ENCODE measurements at regions not wholly inside any gene's neighbourhood (a gene's known extent, or its start where the extent isn't known, plus 50 kb on each side); places are given as distances from the start of the nearest gene placed in this dataset.

- H3K4me1 ChIP-seq (ENCODE audit: control insufficient read depth, insufficient read depth, low read length): no peaks in the 10 kb centered on the region
- H3K27me3 ChIP-seq (ENCODE audit: control insufficient read depth, insufficient read depth, low read length, poor library complexity, severe bottlenecking): no peaks in the 10 kb centered on the region
- WGBS, 2 experiments: 93 to 100% methylated on average over 1 of the region's 1 CpG
- H3K27ac ChIP-seq (ENCODE audit: insufficient read depth, low read depth, low read length, poor library complexity, severe bottlenecking): no peak overlapping the region
- no peaks in the 10 kb centered on the region for H3K36me3 ChIP-seq (ENCODE audit: control insufficient read depth, insufficient read depth, low read length)
- H3K9me3 ChIP-seq (ENCODE audit: control insufficient read depth, low read length): no peaks in the 10 kb centered on the region
- no peak overlapping the region for H3K4me3 ChIP-seq (ENCODE audit: insufficient read depth, low read depth, low read length)
Measured at GRCh38 chr9:16210440-16210839, 657.6 kb downstream of the CCDC171 start.

GRCh38 chr9:16211946-16212345, 658.5 kb downstream of the BNC2 start:
- Histone ChIP-seq H3K36me3 (ENCODE audit: control insufficient read depth, insufficient read depth, low read length) (no peaks in the 10 kb centered on the region), H3K27ac (ENCODE audit: insufficient read depth, low read depth, low read length, poor library complexity, severe bottlenecking) (no peak overlapping the region), H3K27me3 (ENCODE audit: control insufficient read depth, insufficient read depth, low read length, poor library complexity, severe bottlenecking) (no peaks in the 10 kb centered on the region), H3K4me1 (ENCODE audit: control insufficient read depth, insufficient read depth, low read length) (no peaks in the 10 kb centered on the region), H3K4me3 (ENCODE audit: insufficient read depth, low read depth, low read length) (no peak overlapping the region), H3K9me3 (ENCODE audit: control insufficient read depth, low read length) (no peaks in the 10 kb centered on the region)
- 96 to 97% methylated on average over 3 of the region's 3 CpGs for WGBS, 2 experiments

- H3K4me1 ChIP-seq (ENCODE audit: control insufficient read depth, insufficient read depth, low read length): no peaks in the 10 kb centered on the region
- no peaks in the 10 kb centered on the region for H3K9me3 ChIP-seq (ENCODE audit: control insufficient read depth, low read length)
- H3K27me3 ChIP-seq (ENCODE audit: control insufficient read depth, insufficient read depth, low read length, poor library complexity, severe bottlenecking): no peaks in the 10 kb centered on the region
- H3K4me3 ChIP-seq (ENCODE audit: insufficient read depth, low read depth, low read length): no peak overlapping the region
- no peak overlapping the region for H3K27ac ChIP-seq (ENCODE audit: insufficient read depth, low read depth, low read length, poor library complexity, severe bottlenecking)
- 95 to 98% methylated on average over 6 of the region's 6 CpGs for WGBS, 2 experiments
- H3K36me3 ChIP-seq (ENCODE audit: control insufficient read depth, insufficient read depth, low read length): no peaks in the 10 kb centered on the region
Measured at GRCh38 chr9:16213781-16214515, 656.5 kb downstream of the BNC2 start.

- Histone ChIP-seq H3K4me3 (ENCODE audit: insufficient read depth, low read depth, low read length) (no peak overlapping the region), H3K27me3 (ENCODE audit: control insufficient read depth, insufficient read depth, low read length, poor library complexity, severe bottlenecking) (no peaks in the 10 kb centered on the region), H3K27ac (ENCODE audit: insufficient read depth, low read depth, low read length, poor library complexity, severe bottlenecking) (no peak overlapping the region), H3K9me3 (ENCODE audit: control insufficient read depth, low read length) (no peaks in the 10 kb centered on the region), H3K4me1 (ENCODE audit: control insufficient read depth, insufficient read depth, low read length) (no peaks in the 10 kb centered on the region), H3K36me3 (ENCODE audit: control insufficient read depth, insufficient read depth, low read length) (no peaks in the 10 kb centered on the region)
- 89 to 91% methylated on average over 16 of the region's 16 CpGs for WGBS, 2 experiments
Measured at GRCh38 chr9:16214677-16215352, 655.7 kb downstream of the BNC2 start.

GRCh38 chr9:16215353-16215680, 655.2 kb downstream of the BNC2 start:
- H3K4me3 ChIP-seq (ENCODE audit: insufficient read depth, low read depth, low read length): no peak overlapping the region
- H3K36me3 ChIP-seq (ENCODE audit: control insufficient read depth, insufficient read depth, low read length): no peaks in the 10 kb centered on the region
- H3K9me3 ChIP-seq (ENCODE audit: control insufficient read depth, low read length): no peaks in the 10 kb centered on the region
- no peak overlapping the region for H3K27ac ChIP-seq (ENCODE audit: insufficient read depth, low read depth, low read length, poor library complexity, severe bottlenecking)
- WGBS, 2 experiments: 93 to 94% methylated on average over 6 of the region's 6 CpGs
- H3K27me3 ChIP-seq (ENCODE audit: control insufficient read depth, insufficient read depth, low read length, poor library complexity, severe bottlenecking): no peaks in the 10 kb centered on the region
- H3K4me1 ChIP-seq (ENCODE audit: control insufficient read depth, insufficient read depth, low read length): no peaks in the 10 kb centered on the region

GRCh38 chr9:16217943-16218701, 652.3 kb downstream of the BNC2 start:
- Histone ChIP-seq H3K36me3 (ENCODE audit: control insufficient read depth, insufficient read depth, low read length) (no peaks in the 10 kb centered on the region), H3K4me3 (ENCODE audit: insufficient read depth, low read depth, low read length) (no peak overlapping the region), H3K27me3 (ENCODE audit: control insufficient read depth, insufficient read depth, low read length, poor library complexity, severe bottlenecking) (no peaks in the 10 kb centered on the region), H3K27ac (ENCODE audit: insufficient read depth, low read depth, low read length, poor library complexity, severe bottlenecking) (no peak overlapping the region), H3K9me3 (ENCODE audit: control insufficient read depth, low read length) (no peaks in the 10 kb centered on the region), H3K4me1 (ENCODE audit: control insufficient read depth, insufficient read depth, low read length) (peaks cover 3% of the 10 kb centered on the region)
- 94 to 96% methylated on average over 22 of the region's 22 CpGs for WGBS, 2 experiments

GRCh38 chr9:16221366-16221765, 649.1 kb downstream of the BNC2 start:
- no peak overlapping the region for H3K27ac ChIP-seq (ENCODE audit: insufficient read depth, low read depth, low read length, poor library complexity, severe bottlenecking)
- H3K4me3 ChIP-seq (ENCODE audit: insufficient read depth, low read depth, low read length): no peak overlapping the region
- H3K36me3 ChIP-seq (ENCODE audit: control insufficient read depth, insufficient read depth, low read length): no peaks in the 10 kb centered on the region
- WGBS, 2 experiments: 75 to 81% methylated on average over 6 of the region's 6 CpGs
- H3K4me1 ChIP-seq (ENCODE audit: control insufficient read depth, insufficient read depth, low read length): peaks cover 8% of the 10 kb centered on the region
- no peaks in the 10 kb centered on the region for H3K27me3 ChIP-seq (ENCODE audit: control insufficient read depth, insufficient read depth, low read length, poor library complexity, severe bottlenecking)
- H3K9me3 ChIP-seq (ENCODE audit: control insufficient read depth, low read length): no peaks in the 10 kb centered on the region

GRCh38 chr9:16221822-16222547, 648.5 kb downstream of the BNC2 start:
- peaks cover 8% of the 10 kb centered on the region for H3K4me1 ChIP-seq (ENCODE audit: control insufficient read depth, insufficient read depth, low read length)
- H3K27me3 ChIP-seq (ENCODE audit: control insufficient read depth, insufficient read depth, low read length, poor library complexity, severe bottlenecking): no peaks in the 10 kb centered on the region
- H3K9me3 ChIP-seq (ENCODE audit: control insufficient read depth, low read length): no peaks in the 10 kb centered on the region
- 66 to 67% methylated on average over 3 of the region's 3 CpGs for whole genome bisulfite sequencing, 2 experiments
- no peak overlapping the region for H3K4me3 ChIP-seq (ENCODE audit: insufficient read depth, low read depth, low read length)
- no peak overlapping the region for H3K27ac ChIP-seq (ENCODE audit: insufficient read depth, low read depth, low read length, poor library complexity, severe bottlenecking)
- H3K36me3 ChIP-seq (ENCODE audit: control insufficient read depth, insufficient read depth, low read length): no peaks in the 10 kb centered on the region

GRCh38 chr9:16223074-16223871, 647.2 kb downstream of the BNC2 start:
- Histone ChIP-seq H3K27ac (ENCODE audit: insufficient read depth, low read depth, low read length, poor library complexity, severe bottlenecking) (no peak overlapping the region), H3K4me1 (ENCODE audit: control insufficient read depth, insufficient read depth, low read length) (peaks cover 8% of the 10 kb centered on the region), H3K4me3 (ENCODE audit: insufficient read depth, low read depth, low read length) (no peak overlapping the region), H3K27me3 (ENCODE audit: control insufficient read depth, insufficient read depth, low read length, poor library complexity, severe bottlenecking) (no peaks in the 10 kb centered on the region), H3K9me3 (ENCODE audit: control insufficient read depth, low read length) (no peaks in the 10 kb centered on the region), H3K36me3 (ENCODE audit: control insufficient read depth, insufficient read depth, low read length) (no peaks in the 10 kb centered on the region)
- whole genome bisulfite sequencing, 2 experiments: 92% methylated on average over 17 of the region's 17 CpGs

Data from ectodermal cell (in vitro differentiated cells).